Skeletal muscle satellite cell (primary cell): ENCODE measurements at regions not wholly inside any gene's neighbourhood (a gene's known extent, or its start where the extent isn't known, plus 50 kb on each side); places are given as distances from the start of the nearest gene placed in this dataset.

Experiments
- H3K27me3 ChIP-seq: 2 replicates; pipeline ENCODE4 v1.7.0; 2013; ENCODE audit warnings: low read length; ENCODE audit not compliant: control insufficient read depth, insufficient read depth
- H3K36me3 ChIP-seq: 2 replicates; pipeline ENCODE4 v1.7.0; 2013; ENCODE audit warnings: mild to moderate bottlenecking, control low read depth, low read length; ENCODE audit not compliant: insufficient read depth
- H3K4me1 ChIP-seq: 2 replicates; pipeline ENCODE4 v1.7.0; 2013; ENCODE audit warnings: low read length; ENCODE audit not compliant: control insufficient read depth, insufficient read depth
- H3K4me2 ChIP-seq: 2 replicates; pipeline ENCODE4 v1.7.0; 2013; ENCODE audit warnings: mild to moderate bottlenecking, low read length
- H3K4me3 ChIP-seq: 2 replicates; pipeline ENCODE4 v1.7.0; 2013; ENCODE audit warnings: low read length
- H3K9ac ChIP-seq: 2 replicates; pipeline ENCODE4 v1.7.0; 2013; ENCODE audit warnings: mild to moderate bottlenecking, low read depth, low read length, moderate library complexity
- H3K9me3 ChIP-seq: replicated peaks from 2 replicates; pipeline ENCODE4 v1.7.0; 2013; ENCODE audit warnings: mild to moderate bottlenecking, control low read depth, low read length

GRCh38 chr6:128767150-128767549 is 115.8 kb upstream of the LAMA2 start:
- Histone ChIP-seq H3K4me1 (no peaks in the 10 kb centered on the region), H3K4me2 (no peak overlapping the region)

GRCh38 chr6:128763599-128764300 is 119.2 kb upstream of the LAMA2 start:
- H3K4me3 ChIP-seq = no peak overlapping the region
- no peaks in the 10 kb centered on the region for H3K4me1 ChIP-seq
- no peak overlapping the region for H3K4me2 ChIP-seq
- no peaks in the 10 kb centered on the region for H3K9me3 ChIP-seq
- H3K9ac ChIP-seq = no peak overlapping the region
- no peaks in the 10 kb centered on the region for H3K27me3 ChIP-seq
- no peaks in the 10 kb centered on the region for H3K36me3 ChIP-seq

More at GRCh38 chr6:128767150-128767549, 115.8 kb upstream of the LAMA2 start:
- Histone ChIP-seq H3K4me3 (no peak overlapping the region), H3K36me3 (no peaks in the 10 kb centered on the region), H3K9me3 (no peaks in the 10 kb centered on the region), H3K27me3 (no peaks in the 10 kb centered on the region), H3K9ac (no peak overlapping the region)

GRCh38 chr6:128759901-128760300 is 123.0 kb upstream of the LAMA2 start:
- Histone ChIP-seq H3K27me3 (no peaks in the 10 kb centered on the region), H3K36me3 (no peaks in the 10 kb centered on the region), H3K9me3 (no peaks in the 10 kb centered on the region), H3K4me1 (no peaks in the 10 kb centered on the region), H3K9ac (no peak overlapping the region), H3K4me3 (no peak overlapping the region), H3K4me2 (no peak overlapping the region)

- H3K27me3 ChIP-seq = no peaks in the 10 kb centered on the region
- H3K9ac ChIP-seq = no peak overlapping the region
- no peaks in the 10 kb centered on the region for H3K4me1 ChIP-seq
- H3K4me3 ChIP-seq = no peak overlapping the region
- no peaks in the 10 kb centered on the region for H3K36me3 ChIP-seq
- H3K9me3 ChIP-seq = no peaks in the 10 kb centered on the region
- H3K4me2 ChIP-seq = no peak overlapping the region
These were observed 123.5 kb upstream of the LAMA2 start for GRCh38 chr6:128759447-128759846.

- no peak overlapping the region for H3K9ac ChIP-seq
- H3K27me3 ChIP-seq = no peaks in the 10 kb centered on the region
- H3K36me3 ChIP-seq = no peaks in the 10 kb centered on the region
- no peak overlapping the region for H3K4me2 ChIP-seq
- no peaks in the 10 kb centered on the region for H3K9me3 ChIP-seq
- no peak overlapping the region for H3K4me3 ChIP-seq
- H3K4me1 ChIP-seq = no peaks in the 10 kb centered on the region
These were observed 125.0 kb upstream of the LAMA2 start for GRCh38 chr6:128757961-128758360.

GRCh38 chr6:128754658-128755256 is 128.2 kb upstream of the LAMA2 start:
- H3K9me3 ChIP-seq = no peaks in the 10 kb centered on the region
- H3K27me3 ChIP-seq = no peaks in the 10 kb centered on the region

GRCh38 chr6:128743974-128744765 is 138.8 kb upstream of the LAMA2 start:
- H3K4me3 ChIP-seq = no peak overlapping the region
- H3K4me2 ChIP-seq = no peak overlapping the region
- H3K36me3 ChIP-seq = no peaks in the 10 kb centered on the region

More at GRCh38 chr6:128754658-128755256, 128.2 kb upstream of the LAMA2 start:
- no peak overlapping the region for H3K4me3 ChIP-seq
- H3K36me3 ChIP-seq = no peaks in the 10 kb centered on the region
- no peaks in the 10 kb centered on the region for H3K4me1 ChIP-seq
- H3K4me2 ChIP-seq = no peak overlapping the region
- no peak overlapping the region for H3K9ac ChIP-seq

GRCh38 chr6:128742900-128743299 is 140.0 kb upstream of the LAMA2 start:
- H3K4me2 ChIP-seq = no peak overlapping the region
- H3K27me3 ChIP-seq = no peaks in the 10 kb centered on the region
- no peaks in the 10 kb centered on the region for H3K4me1 ChIP-seq
- H3K4me3 ChIP-seq = no peak overlapping the region
- no peak overlapping the region for H3K9ac ChIP-seq
- no peaks in the 10 kb centered on the region for H3K9me3 ChIP-seq
- H3K36me3 ChIP-seq = no peaks in the 10 kb centered on the region

More at GRCh38 chr6:128743974-128744765, 138.8 kb upstream of the LAMA2 start:
- Histone ChIP-seq H3K27me3 (no peaks in the 10 kb centered on the region), H3K4me1 (no peaks in the 10 kb centered on the region), H3K9me3 (no peaks in the 10 kb centered on the region), H3K9ac (no peak overlapping the region)

GRCh38 chr6:128740951-128741350 is 142.0 kb upstream of the LAMA2 start:
- Histone ChIP-seq H3K9me3 (no peaks in the 10 kb centered on the region), H3K4me2 (no peak overlapping the region), H3K9ac (no peak overlapping the region)

GRCh38 chr6:128739112-128739511 is 143.8 kb upstream of the LAMA2 start:
- no peaks in the 10 kb centered on the region for H3K4me1 ChIP-seq
- H3K27me3 ChIP-seq = no peaks in the 10 kb centered on the region
- H3K4me2 ChIP-seq = no peak overlapping the region
- no peak overlapping the region for H3K4me3 ChIP-seq
- H3K9ac ChIP-seq = no peak overlapping the region
- no peaks in the 10 kb centered on the region for H3K36me3 ChIP-seq
- no peaks in the 10 kb centered on the region for H3K9me3 ChIP-seq

More at GRCh38 chr6:128740951-128741350, 142.0 kb upstream of the LAMA2 start:
- Histone ChIP-seq H3K27me3 (no peaks in the 10 kb centered on the region), H3K36me3 (no peaks in the 10 kb centered on the region), H3K4me3 (no peak overlapping the region), H3K4me1 (no peaks in the 10 kb centered on the region)

- no peak overlapping the region for H3K4me2 ChIP-seq
- H3K4me1 ChIP-seq = no peaks in the 10 kb centered on the region
- no peaks in the 10 kb centered on the region for H3K27me3 ChIP-seq
- no peak overlapping the region for H3K4me3 ChIP-seq
- no peaks in the 10 kb centered on the region for H3K9me3 ChIP-seq
- H3K36me3 ChIP-seq = no peaks in the 10 kb centered on the region
- no peak overlapping the region for H3K9ac ChIP-seq
These were observed 144.8 kb upstream of the LAMA2 start for GRCh38 chr6:128738112-128738511.
